SK-N-SH treated with all-trans-retinoic acid at 6 μM for 48 hours (cell line): ENCODE measurements at regions not wholly inside any gene's neighbourhood (a gene's known extent, or its start where the extent isn't known, plus 50 kb on each side); places are given as distances from the start of the nearest gene placed in this dataset.

Experiments
- ATAC-seq: fragments of 200-7000 bp; cut with Tn5 transposase; 3 replicates; pipeline ENCODE4 v1.9.1; 2020; ENCODE audit warnings: mild to moderate bottlenecking, moderate library complexity
- ARNTL ChIP-seq: fragments of 450-650 bp; formaldehyde crosslinking; IDR thresholded peaks from 2 replicates; pipeline ENCODE4 v1.5.0; 2020; ENCODE audit warnings: low read depth, mild to moderate bottlenecking, moderate library complexity, borderline replicate concordance
- BACH2 ChIP-seq: fragments of 250-450 bp; sonication (Bioruptor Pico); IDR thresholded peaks from 2 replicates; pipeline ENCODE4 v1.9.0; 2021; ENCODE audit warnings: mild to moderate bottlenecking, borderline replicate concordance
- CSDC2 ChIP-seq: fragments of 250-450 bp; sonication (Bioruptor Pico); IDR thresholded peaks from 2 replicates; pipeline ENCODE4 v1.5.0; 2020; ENCODE audit warnings: mild to moderate bottlenecking, moderate library complexity
- ESRRG ChIP-seq: fragments of 250-450 bp; sonication (Bioruptor Pico); IDR thresholded peaks from 2 replicates; pipeline ENCODE4 v1.6.1; 2021; ENCODE audit warnings: mild to moderate bottlenecking
- GLIS3 ChIP-seq: fragments of 250-450 bp; sonication (Bioruptor Pico); IDR thresholded peaks from 2 replicates; pipeline ENCODE4 v1.5.0; 2020; ENCODE audit warnings: mild to moderate bottlenecking, moderate library complexity
- ISL1 ChIP-seq: fragments of 250-450 bp; sonication (Bioruptor Pico); IDR thresholded peaks from 2 replicates; pipeline ENCODE4 v2.1.2; 2022; ENCODE audit warnings: mild to moderate bottlenecking, moderate library complexity
- OSR1 ChIP-seq: fragments of 250-450 bp; sonication (Bioruptor Pico); IDR thresholded peaks from 2 replicates; pipeline ENCODE4 v1.8.0; 2022; ENCODE audit warnings: moderate library complexity, mild to moderate bottlenecking, inconsistent platforms
- PPARA ChIP-seq: fragments of 250-450 bp; sonication (Bioruptor Pico); IDR thresholded peaks from 2 replicates; pipeline ENCODE4 v1.5.0; 2020; ENCODE audit warnings: mild to moderate bottlenecking, borderline replicate concordance
- SNAI2 ChIP-seq: fragments of 250-450 bp; sonication (Bioruptor Pico); IDR thresholded peaks from 2 replicates; pipeline ENCODE4 v1.5.0; 2020; ENCODE audit warnings: mild to moderate bottlenecking, moderate library complexity
- TCF4 ChIP-seq: fragments of 250-450 bp; sonication (Bioruptor Pico); IDR thresholded peaks from 2 replicates; pipeline ENCODE4 v1.8.0; 2021; ENCODE audit warnings: mild to moderate bottlenecking, moderate library complexity, borderline replicate concordance
- TOX ChIP-seq: fragments of 250-450 bp; sonication (Bioruptor Pico); IDR thresholded peaks from 2 replicates; pipeline ENCODE4 v1.8.0; 2021; ENCODE audit warnings: mild to moderate bottlenecking, moderate library complexity, borderline replicate concordance
- ZFP3 ChIP-seq: fragments of 250-450 bp; sonication (Bioruptor Pico); IDR thresholded peaks from 2 replicates; pipeline ENCODE4 v1.5.0; 2020; ENCODE audit warnings: mild to moderate bottlenecking, moderate library complexity
- ZFP30 ChIP-seq: fragments of 450-650 bp; formaldehyde crosslinking; IDR thresholded peaks from 2 replicates; pipeline ENCODE4 v1.5.0; 2022; ENCODE audit warnings: mild to moderate bottlenecking, moderate library complexity
- ZNF565 ChIP-seq: fragments of 450-650 bp; formaldehyde crosslinking; conservative IDR thresholded peaks from 2 replicates; pipeline ENCODE4 v1.5.0; 2020; ENCODE audit warnings: low read depth, mild to moderate bottlenecking, moderate library complexity
- ZNF8 ChIP-seq: fragments of 450-650 bp; formaldehyde crosslinking; IDR thresholded peaks from 2 replicates; pipeline ENCODE4 v1.5.0; 2020; ENCODE audit warnings: mild to moderate bottlenecking, moderate library complexity
- TF ChIP-seq, protein P1 (sequence below): fragments of 250-450 bp; sonication (Bioruptor Pico); IDR thresholded peaks from 2 replicates; pipeline ENCODE4 v1.5.1; 2021; ENCODE audit warnings: mild to moderate bottlenecking, moderate library complexity
- TF ChIP-seq, protein P2 (sequence below): fragments of 250-450 bp; sonication (Bioruptor Pico); IDR thresholded peaks from 2 replicates; pipeline ENCODE4 v1.8.0; 2021; ENCODE audit warnings: low read depth, mild to moderate bottlenecking, moderate library complexity, borderline replicate concordance
- TF ChIP-seq, protein P3 (sequence below): fragments of 250-450 bp; sonication (Bioruptor Pico); IDR thresholded peaks from 2 replicates; pipeline ENCODE4 v1.5.0; 2020; ENCODE audit warnings: mild to moderate bottlenecking, moderate library complexity
- TF ChIP-seq, protein P4 (sequence below): fragments of 250-450 bp; sonication (Bioruptor Pico); IDR thresholded peaks from 2 replicates; pipeline ENCODE4 v1.8.0; 2020; ENCODE audit warnings: mild to moderate bottlenecking, moderate library complexity, borderline replicate concordance

DNA sequence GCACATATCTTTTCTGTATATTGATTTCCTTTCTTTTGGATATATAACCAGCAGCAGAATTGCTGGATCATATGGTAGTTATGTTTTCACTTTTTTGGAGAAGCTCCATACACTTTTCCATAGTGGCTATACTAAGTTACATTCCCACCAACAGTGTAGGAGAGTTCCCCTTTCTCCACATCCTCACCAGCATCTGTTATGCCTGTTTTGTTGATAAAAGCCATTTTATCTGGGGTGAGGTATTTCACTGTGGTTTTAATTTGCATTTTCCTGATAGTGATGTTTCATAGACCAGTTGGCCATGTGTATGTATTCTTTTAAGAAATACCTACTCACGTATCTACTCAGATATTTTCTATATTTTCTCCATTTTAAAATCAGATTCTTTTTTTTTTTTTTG is 419.3 kb upstream of the FAT3 start:
- TF ChIP-seq PPARA (no peak), GLIS3 (CRISPR knock-in tag) (no peak), ZFP3 (no peak), ISL1 (no peak), ZNF8 (CRISPR knock-in tag) (no peak), ESRRG (no peak), TCF4 (no peak)
- TF ChIP-seq, all 23 proteins: peak for 0
- ATAC-seq, result no peak

DNA sequence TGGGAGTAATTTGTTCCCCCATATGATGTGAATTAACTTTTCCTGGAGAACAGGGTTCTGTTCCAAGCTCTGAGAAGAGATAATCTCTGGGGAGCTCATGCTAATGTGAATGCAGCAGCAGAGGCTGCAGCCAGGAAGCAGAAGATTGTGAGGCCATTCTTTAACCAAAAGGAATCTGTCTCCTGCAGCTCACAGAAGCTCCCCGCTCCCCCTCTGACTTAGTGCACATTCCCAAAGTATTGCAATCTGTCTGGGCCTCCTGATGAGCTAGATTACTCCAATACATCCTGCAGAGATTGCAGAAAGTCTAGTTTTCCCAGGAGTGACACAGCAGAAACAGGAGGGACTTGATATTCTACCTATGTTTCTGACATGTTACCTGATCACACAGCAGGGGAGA is 420.6 kb upstream of the FAT3 start:
- peak; percentile 54 for ATAC-seq
- no peak for TF ChIP-seq ZFP30 (CRISPR knock-in tag)
- TF ChIP-seq ISL1, result no peak
- no peak for TF ChIP-seq TOX (CRISPR knock-in tag)
- TF ChIP-seq ARNTL (CRISPR knock-in tag), result no peak
- TF ChIP-seq TCF4, result no peak; the same call in 1 of the 2 replicates
- no peak for TF ChIP-seq ESRRG
- TF ChIP-seq, protein P1, sequence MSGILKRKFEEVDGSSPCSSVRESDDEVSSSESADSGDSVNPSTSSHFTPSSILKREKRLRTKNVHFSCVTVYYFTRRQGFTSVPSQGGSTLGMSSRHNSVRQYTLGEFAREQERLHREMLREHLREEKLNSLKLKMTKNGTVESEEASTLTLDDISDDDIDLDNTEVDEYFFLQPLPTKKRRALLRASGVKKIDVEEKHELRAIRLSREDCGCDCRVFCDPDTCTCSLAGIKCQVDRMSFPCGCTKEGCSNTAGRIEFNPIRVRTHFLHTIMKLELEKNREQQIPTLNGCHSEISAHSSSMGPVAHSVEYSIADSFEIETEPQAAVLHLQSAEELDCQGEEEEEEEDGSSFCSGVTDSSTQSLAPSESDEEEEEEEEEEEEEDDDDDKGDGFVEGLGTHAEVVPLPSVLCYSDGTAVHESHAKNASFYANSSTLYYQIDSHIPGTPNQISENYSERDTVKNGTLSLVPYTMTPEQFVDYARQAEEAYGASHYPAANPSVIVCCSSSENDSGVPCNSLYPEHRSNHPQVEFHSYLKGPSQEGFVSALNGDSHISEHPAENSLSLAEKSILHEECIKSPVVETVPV (CRISPR knock-in tag), result no peak
- TF ChIP-seq PPARA, result no peak
- TF ChIP-seq ZNF8 (CRISPR knock-in tag), result no peak

DNA sequence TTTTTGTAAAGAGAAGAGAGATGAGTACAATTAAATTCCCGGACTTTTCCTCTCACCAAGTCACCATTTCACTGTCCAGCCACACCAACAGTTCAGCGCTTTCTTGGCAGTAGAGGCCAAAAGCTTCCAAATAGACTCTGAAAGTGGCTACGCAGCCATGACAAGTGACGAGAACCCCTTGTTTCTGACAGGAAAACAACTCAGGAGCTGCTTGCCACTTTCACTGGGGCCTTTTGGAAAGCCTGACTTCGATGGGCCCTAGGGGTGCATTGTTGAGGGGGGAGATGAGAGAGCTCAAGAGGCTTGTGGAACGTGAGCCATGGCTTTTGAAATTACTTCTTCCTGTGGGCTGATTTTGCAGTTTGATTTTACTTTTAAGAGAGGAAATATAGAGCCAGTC is 422.1 kb upstream of the FAT3 start:
- ATAC-seq, result no peak

DNA sequence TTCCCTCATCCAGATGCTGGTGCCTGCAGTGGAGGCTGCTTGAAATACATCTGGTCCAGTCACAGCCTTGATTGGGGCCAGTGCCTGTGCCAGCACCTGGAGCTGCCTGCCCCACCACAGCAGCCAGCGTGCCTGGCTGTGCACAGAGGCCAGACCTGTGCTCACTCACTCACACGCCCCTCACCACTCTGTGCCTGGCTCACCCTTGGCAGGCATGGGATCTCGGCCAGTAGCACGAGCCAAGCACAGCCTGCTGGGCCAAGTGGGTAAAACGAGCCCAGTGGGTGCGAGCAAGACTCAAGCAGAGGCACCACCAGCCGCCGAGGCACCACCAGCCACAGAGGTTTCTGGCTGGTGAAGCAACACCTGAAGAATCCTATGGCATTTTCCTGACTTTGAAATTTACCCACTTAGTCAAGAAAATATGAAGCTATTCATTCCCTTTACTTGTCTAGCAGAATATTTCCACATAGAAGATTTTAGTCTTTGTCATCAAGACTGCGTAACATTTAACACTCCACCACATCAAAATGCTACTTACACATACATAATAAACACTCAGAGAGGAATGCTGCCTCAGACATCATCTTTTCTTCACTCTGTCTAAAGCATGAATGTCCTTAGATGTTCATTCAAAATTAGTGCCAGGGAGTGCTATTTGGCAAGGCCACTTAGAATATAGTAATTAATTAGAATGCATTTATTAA is 424.3 kb upstream of the FAT3 start:
- ATAC-seq, result no peak
- TF ChIP-seq ZFP30 (CRISPR knock-in tag) (no peak), ISL1 (peak; percentile 61), ESRRG (no peak), SNAI2 (CRISPR knock-in tag) (no peak), PPARA (no peak), BACH2 (no peak)
- TF ChIP-seq, protein P2, sequence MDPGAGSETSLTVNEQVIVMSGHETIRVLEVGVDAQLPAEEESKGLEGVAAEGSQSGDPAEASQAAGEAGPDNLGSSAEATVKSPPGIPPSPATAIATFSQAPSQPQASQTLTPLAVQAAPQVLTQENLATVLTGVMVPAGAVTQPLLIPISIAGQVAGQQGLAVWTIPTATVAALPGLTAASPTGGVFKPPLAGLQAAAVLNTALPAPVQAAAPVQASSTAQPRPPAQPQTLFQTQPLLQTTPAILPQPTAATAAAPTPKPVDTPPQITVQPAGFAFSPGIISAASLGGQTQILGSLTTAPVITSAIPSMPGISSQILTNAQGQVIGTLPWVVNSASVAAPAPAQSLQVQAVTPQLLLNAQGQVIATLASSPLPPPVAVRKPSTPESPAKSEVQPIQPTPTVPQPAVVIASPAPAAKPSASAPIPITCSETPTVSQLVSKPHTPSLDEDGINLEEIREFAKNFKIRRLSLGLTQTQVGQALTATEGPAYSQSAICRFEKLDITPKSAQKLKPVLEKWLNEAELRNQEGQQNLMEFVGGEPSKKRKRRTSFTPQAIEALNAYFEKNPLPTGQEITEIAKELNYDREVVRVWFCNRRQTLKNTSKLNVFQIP, result no peak

More for the DNA sequence above, 422.1 kb upstream of the FAT3 start:
- TF ChIP-seq, protein P2, result no peak
- TF ChIP-seq ZNF8 (CRISPR knock-in tag), result no peak
- no peak for TF ChIP-seq GLIS3 (CRISPR knock-in tag)
- no peak for TF ChIP-seq BACH2
- no peak for TF ChIP-seq TOX (CRISPR knock-in tag)
- TF ChIP-seq PPARA, result no peak
- no peak for TF ChIP-seq ESRRG
- no peak for TF ChIP-seq OSR1
- TF ChIP-seq TCF4, result no peak
- no peak for TF ChIP-seq CSDC2
- TF ChIP-seq, protein P3, sequence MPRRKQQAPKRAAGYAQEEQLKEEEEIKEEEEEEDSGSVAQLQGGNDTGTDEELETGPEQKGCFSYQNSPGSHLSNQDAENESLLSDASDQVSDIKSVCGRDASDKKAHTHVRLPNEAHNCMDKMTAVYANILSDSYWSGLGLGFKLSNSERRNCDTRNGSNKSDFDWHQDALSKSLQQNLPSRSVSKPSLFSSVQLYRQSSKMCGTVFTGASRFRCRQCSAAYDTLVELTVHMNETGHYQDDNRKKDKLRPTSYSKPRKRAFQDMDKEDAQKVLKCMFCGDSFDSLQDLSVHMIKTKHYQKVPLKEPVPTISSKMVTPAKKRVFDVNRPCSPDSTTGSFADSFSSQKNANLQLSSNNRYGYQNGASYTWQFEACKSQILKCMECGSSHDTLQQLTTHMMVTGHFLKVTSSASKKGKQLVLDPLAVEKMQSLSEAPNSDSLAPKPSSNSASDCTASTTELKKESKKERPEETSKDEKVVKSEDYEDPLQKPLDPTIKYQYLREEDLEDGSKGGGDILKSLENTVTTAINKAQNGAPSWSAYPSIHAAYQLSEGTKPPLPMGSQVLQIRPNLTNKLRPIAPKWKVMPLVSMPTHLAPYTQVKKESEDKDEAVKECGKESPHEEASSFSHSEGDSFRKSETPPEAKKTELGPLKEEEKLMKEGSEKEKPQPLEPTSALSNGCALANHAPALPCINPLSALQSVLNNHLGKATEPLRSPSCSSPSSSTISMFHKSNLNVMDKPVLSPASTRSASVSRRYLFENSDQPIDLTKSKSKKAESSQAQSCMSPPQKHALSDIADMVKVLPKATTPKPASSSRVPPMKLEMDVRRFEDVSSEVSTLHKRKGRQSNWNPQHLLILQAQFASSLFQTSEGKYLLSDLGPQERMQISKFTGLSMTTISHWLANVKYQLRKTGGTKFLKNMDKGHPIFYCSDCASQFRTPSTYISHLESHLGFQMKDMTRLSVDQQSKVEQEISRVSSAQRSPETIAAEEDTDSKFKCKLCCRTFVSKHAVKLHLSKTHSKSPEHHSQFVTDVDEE (CRISPR knock-in tag), result no peak
- TF ChIP-seq ZNF565, result no peak

DNA sequence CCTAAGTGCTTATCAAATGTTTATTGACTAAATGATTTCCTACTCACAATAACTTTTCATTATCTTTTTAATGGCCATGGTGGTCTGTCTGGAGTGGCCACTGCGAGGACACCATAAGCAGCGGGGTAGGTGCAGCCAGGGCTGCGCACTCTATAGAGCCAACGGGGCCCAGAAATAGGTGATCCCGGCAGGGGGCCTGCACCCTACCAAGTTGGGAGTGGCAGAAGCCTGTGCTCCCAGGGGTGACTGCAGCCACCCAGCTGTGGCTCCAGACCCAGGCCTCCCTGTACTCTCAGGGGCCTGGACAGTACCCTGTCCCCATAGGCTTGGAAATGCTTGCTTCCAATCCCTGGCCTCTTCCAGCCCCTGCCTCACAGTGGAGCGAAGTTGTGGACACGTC is 426.4 kb upstream of the FAT3 start:
- ATAC-seq, result no peak
- TF ChIP-seq TCF4 (no peak), TOX (CRISPR knock-in tag) (no peak), ZFP30 (CRISPR knock-in tag) (no peak), ZNF565 (no peak), CSDC2 (no peak)
- TF ChIP-seq, protein P4, sequence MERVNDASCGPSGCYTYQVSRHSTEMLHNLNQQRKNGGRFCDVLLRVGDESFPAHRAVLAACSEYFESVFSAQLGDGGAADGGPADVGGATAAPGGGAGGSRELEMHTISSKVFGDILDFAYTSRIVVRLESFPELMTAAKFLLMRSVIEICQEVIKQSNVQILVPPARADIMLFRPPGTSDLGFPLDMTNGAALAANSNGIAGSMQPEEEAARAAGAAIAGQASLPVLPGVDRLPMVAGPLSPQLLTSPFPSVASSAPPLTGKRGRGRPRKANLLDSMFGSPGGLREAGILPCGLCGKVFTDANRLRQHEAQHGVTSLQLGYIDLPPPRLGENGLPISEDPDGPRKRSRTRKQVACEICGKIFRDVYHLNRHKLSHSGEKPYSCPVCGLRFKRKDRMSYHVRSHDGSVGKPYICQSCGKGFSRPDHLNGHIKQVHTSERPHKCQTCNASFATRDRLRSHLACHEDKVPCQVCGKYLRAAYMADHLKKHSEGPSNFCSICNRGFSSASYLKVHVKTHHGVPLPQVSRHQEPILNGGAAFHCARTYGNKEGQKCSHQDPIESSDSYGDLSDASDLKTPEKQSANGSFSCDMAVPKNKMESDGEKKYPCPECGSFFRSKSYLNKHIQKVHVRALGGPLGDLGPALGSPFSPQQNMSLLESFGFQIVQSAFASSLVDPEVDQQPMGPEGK (CRISPR knock-in tag), result no peak
- TF ChIP-seq, protein P1 (CRISPR knock-in tag), result no peak
- TF ChIP-seq, protein P3 (CRISPR knock-in tag), result no peak
